Retina (tissue), 1 donor: ENCODE measurements at regions not wholly inside any gene's neighbourhood (a gene's known extent, or its start where the extent isn't known, plus 50 kb on each side); places are given as distances from the start of the nearest gene placed in this dataset.

Experiments used
- DNase-seq: peaks from one replicate; pipeline ENCODE4 v3.0.0-alpha.2; 2016

GRCh38 chr7:25642849-25643248 is 414.6 kb upstream of the NPVF start:
- DNase-seq, result no peak

DNA sequence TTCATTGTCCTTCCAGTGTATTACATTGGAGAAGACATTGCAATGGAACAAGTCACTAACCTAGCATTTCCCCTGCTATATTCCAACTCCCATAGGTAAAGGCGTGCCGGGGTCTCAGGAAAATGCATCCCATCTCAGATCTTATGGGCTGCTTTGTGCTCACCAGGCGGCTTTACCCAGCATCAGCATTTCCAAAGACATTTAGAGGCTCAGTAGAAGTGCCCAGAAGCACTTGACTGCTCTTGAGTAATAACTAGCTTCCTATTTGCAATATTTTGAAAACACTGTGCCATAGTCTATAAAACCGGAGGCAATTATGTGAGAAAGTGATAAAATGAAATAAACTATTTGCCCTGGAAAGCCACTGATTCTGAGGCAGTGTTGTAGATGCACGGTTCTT is 415.0 kb upstream of the NPVF start:
- DNase-seq, result no peak

DNA sequence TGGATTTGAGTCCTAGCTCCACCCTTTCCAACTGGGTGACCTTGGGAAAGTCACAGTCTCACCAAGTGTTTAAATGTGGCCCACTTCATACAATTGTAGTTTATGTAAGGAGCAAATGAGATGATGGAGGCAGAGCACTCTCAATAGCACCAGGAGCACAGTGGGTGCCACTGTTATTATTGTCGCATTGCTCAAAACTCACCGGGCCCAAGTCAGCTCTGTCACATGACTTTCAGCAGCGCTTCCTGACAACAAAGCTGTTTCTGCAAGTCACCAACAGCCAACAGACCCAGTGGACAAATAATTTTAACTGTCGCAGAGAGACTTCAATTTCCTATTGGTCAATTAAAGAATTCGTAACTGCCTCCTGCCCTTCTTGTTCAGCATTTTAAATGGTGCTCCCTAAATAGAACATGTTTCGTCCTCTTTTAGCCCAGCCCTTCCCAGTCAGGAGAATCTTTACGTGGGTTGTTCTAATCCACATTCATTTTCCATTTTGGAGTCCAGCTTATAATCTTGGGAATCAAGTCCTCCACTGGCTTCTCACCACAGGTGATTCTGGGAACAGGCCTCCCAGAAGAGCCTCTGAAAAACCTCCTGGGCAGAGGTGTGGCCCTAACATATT is 415.6 kb upstream of the NPVF start:
- DNase-seq, result no peak

GRCh38 chr7:25646726-25647413 is 418.6 kb upstream of the NPVF start:
- DNase-seq, result no peak

- no peak for DNase-seq
Measured at GRCh38 chr7:25647872-25648271, 419.6 kb upstream of the NPVF start.

DNA sequence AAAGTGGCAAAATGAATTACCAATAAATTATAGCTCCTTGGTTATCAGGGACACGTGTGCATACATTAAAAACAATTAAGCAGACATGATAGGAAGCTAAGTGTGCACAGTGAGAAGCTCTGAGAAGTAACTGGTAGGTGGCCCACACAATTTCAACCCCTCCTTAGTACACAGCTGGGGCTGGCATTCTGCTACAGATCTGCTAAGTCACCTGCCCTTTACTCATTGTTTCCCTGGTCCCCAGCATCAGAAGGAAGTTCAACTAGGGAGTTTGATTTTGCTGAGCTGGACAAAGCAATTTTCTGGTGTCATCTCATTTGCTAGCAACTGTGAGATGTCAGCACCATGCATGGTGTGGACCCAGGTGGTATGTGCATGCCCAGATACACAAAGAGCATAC is 424.1 kb upstream of the NPVF start:
- no peak for DNase-seq

DNA sequence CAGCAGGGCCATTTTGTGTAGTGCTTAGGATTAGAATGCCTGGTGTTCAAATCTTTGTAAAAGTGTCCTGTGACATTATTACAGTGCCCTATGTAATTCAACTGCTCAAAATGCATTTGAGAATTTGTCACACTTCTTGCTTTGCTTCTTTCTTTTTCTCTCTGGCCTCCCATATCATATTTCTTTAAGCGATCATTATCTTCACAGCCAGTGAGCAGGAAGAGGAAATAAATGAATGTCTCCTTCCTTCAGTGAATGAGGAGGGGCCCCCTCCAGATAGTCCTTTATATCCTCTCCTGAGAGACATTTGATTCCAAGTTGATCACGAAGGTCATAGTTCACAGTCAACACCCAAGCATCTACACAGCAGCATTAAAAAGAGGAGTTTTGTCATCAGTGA is 425.1 kb upstream of the NPVF start:
- DNase-seq, result no peak

- no peak for DNase-seq
Measured at GRCh38 chr7:25656071-25656470, 427.8 kb upstream of the NPVF start.

DNA sequence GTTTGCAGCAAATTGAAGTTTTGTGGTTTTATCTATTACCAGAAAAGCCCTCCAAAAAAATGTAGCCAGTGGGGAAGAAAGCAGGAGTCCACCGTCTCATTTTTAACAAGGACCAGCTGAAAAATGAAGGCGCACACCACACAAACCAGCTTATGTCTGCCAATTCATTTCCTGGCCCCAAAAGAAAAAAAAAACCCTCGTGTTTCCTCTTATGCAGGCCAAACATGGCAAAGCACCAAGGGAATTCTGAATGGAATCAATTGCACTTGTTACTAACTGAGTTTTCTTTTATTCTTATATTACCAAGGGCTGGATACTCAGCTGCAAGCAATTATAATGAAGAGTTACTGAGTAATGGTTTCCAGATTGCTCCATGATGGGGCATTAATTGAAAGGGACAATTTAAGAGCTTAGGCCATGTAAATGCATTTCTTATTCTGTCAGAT is 428.3 kb upstream of the NPVF start:
- DNase-seq, result no peak

GRCh38 chr7:25658375-25658774 is 430.1 kb upstream of the NPVF start:
- DNase-seq, result no peak

DNA sequence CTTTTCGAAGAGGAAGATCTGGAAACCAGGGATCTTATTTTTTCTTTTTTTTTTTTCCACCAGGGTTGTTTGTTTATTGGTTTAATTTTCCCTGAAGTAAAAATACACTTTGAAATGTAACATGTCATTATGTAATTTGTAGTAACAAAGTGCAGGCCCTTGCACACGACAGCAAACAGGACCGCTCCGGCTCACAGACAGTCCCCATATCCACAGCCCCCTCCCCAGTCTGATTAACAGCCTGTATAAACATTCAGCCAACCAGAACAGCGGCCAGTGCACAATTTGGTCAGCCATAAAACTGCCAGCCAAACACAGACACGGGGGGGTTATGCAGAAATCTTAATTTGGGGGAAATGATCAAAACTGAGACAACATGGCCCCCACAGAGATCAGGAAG is 431.6 kb upstream of the NPVF start:
- no peak for DNase-seq

DNA sequence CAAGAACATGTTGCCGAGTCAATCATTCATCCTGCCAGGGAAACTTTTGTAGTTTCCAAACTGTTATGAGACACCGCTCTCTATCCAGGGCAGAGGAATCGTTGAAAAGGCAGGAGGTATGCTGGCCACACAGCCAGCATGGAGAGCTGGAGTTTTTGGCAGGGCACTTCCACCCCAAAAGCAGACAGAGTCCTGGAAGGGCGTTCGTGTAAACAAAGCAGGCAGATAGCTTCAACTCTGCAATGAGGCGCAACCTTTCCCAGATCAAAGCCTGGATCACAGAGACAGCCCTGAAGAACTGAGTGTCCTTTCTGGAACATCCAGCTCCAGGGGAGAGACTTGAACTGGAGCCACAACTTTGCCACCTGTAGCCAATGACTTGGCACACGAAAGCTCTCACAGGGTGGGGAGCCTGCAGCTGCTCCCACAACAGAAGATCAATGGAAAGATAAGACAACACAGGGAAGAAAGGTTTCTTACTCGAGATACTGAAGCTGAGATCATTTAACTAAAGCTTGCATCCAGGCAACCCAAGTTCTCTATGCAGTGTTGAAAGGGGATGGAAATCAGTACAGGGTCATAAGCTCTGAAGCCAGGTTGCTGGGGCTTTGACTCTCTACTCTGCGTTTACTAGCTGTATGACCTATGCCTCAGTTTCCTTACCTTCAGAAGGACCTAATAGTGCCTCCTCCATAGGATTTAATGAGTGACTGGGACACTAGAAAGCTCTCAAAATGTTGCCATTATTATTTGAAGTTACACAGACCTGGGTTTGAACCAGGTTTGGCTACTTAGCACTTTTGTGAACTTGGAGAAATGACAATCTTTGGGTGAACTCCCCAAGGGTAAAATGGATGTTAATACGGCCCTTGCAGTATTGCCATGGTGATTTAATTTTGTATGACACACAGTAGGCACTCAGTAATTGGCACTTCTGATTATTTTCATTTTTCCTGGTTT is 434.8 kb upstream of the NPVF start:
- DNase-seq, result no peak

DNA sequence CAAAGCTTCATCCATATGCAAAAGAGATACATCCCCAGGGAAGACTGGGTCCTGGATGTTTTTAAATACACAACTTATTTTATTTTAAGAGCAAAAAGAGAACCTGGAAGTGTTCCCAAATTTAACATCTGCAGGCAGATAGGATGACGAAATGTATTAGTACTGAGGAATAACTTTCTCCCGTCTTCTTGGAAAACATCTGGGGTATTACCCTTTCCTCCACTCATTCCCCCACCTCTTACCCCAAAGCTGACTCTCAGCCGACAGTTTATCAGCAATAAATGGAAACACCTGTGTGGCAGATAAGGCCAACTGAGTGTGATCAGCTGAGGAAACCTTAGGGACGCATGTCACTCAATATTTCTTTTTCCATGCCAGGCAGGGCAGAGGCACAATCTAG is 435.6 kb upstream of the NPVF start:
- DNase-seq, result no peak

DNA sequence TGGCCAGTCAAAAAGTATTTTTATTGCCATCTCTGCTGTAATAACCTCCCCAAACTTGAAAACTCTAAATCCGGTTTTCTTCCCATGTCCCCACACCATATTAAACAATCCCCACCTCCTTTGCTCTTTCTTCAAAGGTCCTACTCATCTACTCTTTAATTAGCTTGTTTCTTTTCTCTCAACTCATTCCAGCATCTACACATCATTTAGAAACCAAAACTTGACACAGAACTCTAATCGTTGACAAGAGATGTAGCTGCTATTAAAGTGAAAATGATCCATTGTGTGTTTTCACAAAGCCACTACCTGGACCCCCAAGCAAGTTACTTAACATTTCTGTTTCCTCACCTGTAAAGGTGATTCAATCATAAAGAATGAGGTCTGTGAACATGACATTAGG is 436.3 kb upstream of the NPVF start:
- no peak for DNase-seq

DNA sequence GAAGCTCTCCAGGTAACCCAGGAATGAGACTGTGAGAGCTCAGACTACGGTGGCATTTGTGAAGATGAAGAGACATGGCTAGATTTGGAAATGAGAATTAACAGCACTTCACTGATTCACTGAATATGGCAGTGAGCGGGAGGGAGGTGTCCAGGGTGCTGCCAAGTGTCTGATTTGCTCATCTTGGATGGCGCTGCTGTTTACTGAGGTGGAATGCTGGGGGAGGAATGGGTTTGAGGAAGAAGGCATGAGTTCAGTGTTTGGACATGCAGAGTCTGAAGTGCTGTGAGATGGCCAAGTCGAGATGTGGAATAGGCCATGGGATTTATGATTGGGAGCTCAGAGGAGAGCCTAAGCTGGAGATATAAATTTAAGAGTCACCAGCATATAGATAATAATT is 437.1 kb upstream of the NPVF start:
- no peak for DNase-seq

- no peak for DNase-seq
Measured at GRCh38 chr7:25665903-25666670, 437.8 kb upstream of the NPVF start.

DNA sequence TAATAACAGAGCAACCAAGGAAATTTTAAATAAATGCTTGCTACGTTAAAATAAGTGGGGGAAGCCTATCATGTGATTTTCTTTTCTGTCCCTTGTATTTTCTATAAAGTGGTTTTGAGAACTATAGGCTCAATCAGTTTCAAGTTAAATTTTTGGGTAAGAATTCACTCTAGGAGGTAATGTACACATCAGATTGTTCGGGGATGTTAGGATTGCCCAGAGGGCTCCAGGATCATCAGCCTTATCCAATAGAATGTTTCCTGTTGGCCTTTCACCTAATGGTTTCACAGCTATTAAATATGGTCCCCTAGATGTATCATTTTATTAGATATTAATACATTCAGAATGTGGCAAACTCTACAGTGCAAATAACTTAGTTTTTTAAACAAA is 438.4 kb upstream of the NPVF start:
- no peak for DNase-seq

- DNase-seq, result no peak
Measured at GRCh38 chr7:25669281-25669781, 441.0 kb upstream of the NPVF start.

DNA sequence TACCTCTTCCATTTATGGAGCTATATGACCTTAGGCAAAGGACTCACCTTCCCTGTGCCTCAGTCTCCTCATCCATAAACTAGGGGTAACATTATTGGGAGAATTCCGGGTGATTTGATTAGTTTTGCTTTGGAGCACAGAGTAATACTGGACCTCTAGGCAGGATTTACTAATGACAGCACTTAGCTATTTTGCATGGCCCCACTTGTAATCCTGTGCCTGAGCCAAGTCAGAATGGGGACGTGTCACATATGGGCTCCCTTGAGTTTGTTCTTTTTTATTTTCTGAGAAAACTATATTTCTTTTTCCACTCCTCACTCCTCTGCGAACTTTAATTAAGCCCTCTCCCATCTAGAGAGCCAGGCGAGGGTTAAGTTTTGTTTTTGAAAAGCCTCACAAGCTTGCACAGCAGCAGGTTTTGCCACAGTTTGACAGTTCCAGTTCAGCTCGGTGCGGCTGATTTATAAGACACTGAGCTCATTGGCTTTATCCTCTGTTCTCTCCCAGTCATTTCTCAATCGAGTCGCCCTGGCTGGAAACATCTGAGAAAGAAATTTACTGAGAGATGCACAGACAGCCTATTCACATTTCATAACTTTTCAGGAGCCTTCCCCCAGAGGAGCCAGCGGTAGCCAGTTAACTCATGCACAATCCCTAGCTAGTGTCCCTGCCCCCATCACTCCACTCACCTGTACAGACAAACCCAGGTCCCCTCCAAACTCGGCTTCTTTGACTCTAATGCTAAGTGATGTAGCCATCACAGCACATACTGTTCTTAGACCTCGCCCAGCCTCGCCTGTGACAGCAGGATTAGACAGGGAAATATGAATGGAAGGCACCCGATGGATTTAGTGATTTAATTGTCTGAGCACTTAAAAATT is 441.9 kb upstream of the NPVF start:
- DNase-seq, result peak; percentile 54

GRCh38 chr7:25671111-25671510 is 442.8 kb upstream of the NPVF start:
- no peak for DNase-seq

DNA sequence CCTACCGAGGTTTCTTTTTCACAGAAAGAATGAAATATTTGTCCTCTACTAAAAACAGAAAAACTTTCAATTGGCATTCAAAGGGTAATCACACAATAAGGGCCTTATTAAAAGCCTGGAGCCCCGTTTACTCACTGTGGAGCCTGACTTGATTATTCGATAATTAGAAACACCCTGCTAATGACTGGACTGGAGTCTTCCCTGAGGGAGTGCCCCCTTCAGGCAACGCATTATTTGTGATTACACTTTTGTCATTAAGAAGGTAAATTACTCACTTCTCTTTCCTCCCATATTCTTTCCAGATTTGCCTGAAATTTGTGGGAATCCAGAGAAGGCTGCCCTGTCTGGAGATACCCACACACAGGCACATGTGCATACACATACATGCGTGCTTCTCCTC is 444.2 kb upstream of the NPVF start:
- DNase-seq, result no peak
